Nephron progenitor cell (in vitro differentiated cells): ENCODE measurements at regions not wholly inside any gene's neighbourhood (a gene's known extent, or its start where the extent isn't known, plus 50 kb on each side); places are given as distances from the start of the nearest gene placed in this dataset.

Experiments used
- DNase-seq: peaks from one replicate; pipeline ENCODE4 v3.0.0; 2021
- H3K27ac Mint-ChIP-seq: 2 replicates; pipeline ENCODE4 v1.8.0; 2021; ENCODE audit warnings: mild to moderate bottlenecking, moderate library complexity, mixed read lengths
- H3K27me3 Mint-ChIP-seq: 2 replicates; pipeline ENCODE4 v1.8.0; 2021; ENCODE audit warnings: mild to moderate bottlenecking, low read depth, mixed read lengths; ENCODE audit not compliant: poor library complexity
- H3K36me3 Mint-ChIP-seq: 2 replicates; pipeline ENCODE4 v1.8.0; 2021; ENCODE audit warnings: low read depth, mixed read lengths
- H3K4me1 Mint-ChIP-seq: 2 replicates; pipeline ENCODE4 v1.8.0; 2021; ENCODE audit warnings: mixed read lengths
- H3K4me3 Mint-ChIP-seq: 2 replicates; pipeline ENCODE4 v1.8.0; 2021; ENCODE audit warnings: mild to moderate bottlenecking, moderate library complexity, mixed read lengths
- H3K9me3 Mint-ChIP-seq: 2 replicates; pipeline ENCODE4 v1.8.0; 2021; ENCODE audit warnings: mild to moderate bottlenecking, moderate library complexity, mixed read lengths
- TF ChIP-seq, protein P1 (sequence below): fragments of 200-600 bp; sonication (generic); IDR thresholded peaks from 2 replicates; pipeline ENCODE4 v1.5.0; 2021; ENCODE audit warnings: antibody characterized with exemption

GRCh38 chr7:131774419-131775220 lies 218.2 kb upstream of the PODXL start:
- TF ChIP-seq, protein P1, sequence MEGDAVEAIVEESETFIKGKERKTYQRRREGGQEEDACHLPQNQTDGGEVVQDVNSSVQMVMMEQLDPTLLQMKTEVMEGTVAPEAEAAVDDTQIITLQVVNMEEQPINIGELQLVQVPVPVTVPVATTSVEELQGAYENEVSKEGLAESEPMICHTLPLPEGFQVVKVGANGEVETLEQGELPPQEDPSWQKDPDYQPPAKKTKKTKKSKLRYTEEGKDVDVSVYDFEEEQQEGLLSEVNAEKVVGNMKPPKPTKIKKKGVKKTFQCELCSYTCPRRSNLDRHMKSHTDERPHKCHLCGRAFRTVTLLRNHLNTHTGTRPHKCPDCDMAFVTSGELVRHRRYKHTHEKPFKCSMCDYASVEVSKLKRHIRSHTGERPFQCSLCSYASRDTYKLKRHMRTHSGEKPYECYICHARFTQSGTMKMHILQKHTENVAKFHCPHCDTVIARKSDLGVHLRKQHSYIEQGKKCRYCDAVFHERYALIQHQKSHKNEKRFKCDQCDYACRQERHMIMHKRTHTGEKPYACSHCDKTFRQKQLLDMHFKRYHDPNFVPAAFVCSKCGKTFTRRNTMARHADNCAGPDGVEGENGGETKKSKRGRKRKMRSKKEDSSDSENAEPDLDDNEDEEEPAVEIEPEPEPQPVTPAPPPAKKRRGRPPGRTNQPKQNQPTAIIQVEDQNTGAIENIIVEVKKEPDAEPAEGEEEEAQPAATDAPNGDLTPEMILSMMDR = no peak
- Mint-ChIP-seq H3K4me3 (no peak overlapping the region), H3K36me3 (no peaks in the 10 kb centered on the region), H3K9me3 (no peaks in the 10 kb centered on the region), H3K27me3 (peaks cover 2% of the 10 kb centered on the region), H3K4me1 (peaks cover 16% of the 10 kb centered on the region), H3K27ac (peak overlapping the region; percentile 59)
- no peak for DNase-seq

DNA sequence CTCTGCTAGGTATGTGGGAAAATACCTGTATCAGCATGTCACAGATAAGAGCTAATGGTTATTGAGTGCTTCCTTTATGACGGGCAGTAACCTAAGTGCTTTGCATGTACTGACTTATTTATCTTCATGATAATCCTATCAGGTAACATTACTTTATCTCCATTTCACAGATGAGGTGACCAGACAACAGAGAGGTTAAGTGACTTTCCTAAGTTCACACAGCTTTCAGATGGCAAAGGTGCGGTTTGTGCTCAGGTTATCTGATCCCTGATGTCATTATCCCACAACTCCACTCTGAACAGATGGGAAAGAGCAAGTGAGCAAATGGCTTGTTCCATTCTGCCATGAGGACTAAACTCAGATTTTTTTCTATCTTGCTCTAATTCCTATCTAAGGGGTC lies 217.0 kb upstream of the PODXL start:
- H3K9me3 Mint-ChIP-seq = no peaks in the 10 kb centered on the region
- H3K4me3 Mint-ChIP-seq = no peak overlapping the region
- peaks cover 16% of the 10 kb centered on the region for H3K4me1 Mint-ChIP-seq
- TF ChIP-seq, protein P1 = no peak
- H3K36me3 Mint-ChIP-seq = no peaks in the 10 kb centered on the region
- no peak for DNase-seq
- no peak overlapping the region for H3K27ac Mint-ChIP-seq
- H3K27me3 Mint-ChIP-seq = peaks cover 2% of the 10 kb centered on the region

DNA sequence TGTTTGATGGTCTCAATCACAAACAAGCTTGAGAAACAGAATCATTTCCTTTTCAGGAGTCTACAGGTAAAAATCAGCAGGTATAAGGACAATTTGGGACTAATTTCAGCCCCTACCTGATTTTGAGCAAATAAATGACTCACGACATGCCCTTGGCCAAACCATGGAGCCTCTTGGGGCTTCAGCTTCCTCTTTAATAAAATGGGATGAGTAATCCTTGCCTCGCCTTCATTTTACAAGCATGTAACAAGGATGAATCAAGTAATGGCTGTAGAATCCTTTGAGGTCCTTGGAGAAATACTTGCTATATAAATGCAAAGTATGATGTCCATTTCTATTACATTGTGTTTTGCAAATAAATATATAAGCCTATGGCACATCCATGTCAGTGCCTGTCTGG lies 212.8 kb upstream of the PODXL start:
- Mint-ChIP-seq H3K4me3 (no peak overlapping the region), H3K4me1 (peaks cover 6% of the 10 kb centered on the region), H3K36me3 (no peaks in the 10 kb centered on the region), H3K27ac (no peak overlapping the region), H3K27me3 (peaks cover 10% of the 10 kb centered on the region), H3K9me3 (no peaks in the 10 kb centered on the region)
- DNase-seq = no peak
- TF ChIP-seq, protein P1 = no peak

DNA sequence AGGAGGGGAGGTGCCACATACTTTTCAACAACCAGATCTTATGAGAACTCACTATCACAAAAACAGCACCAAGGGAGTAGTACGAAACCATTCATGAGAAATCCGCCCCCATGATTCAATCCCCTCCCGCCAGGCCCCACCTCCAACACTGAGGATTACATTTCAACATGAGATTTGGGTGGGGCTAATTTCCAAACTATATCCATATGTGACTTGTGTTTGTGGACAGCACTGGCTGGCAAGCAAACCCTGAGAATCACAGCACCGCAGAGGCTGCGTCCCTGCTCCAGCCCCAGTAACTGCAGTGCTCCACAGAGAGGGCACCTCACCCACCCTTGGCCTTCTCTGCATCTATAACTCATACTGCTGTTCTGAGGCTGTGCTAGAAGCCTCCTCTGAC lies 211.2 kb upstream of the PODXL start:
- Mint-ChIP-seq H3K27ac (no peak overlapping the region), H3K27me3 (peaks cover 16% of the 10 kb centered on the region), H3K4me3 (no peak overlapping the region), H3K4me1 (peaks cover 4% of the 10 kb centered on the region), H3K36me3 (no peaks in the 10 kb centered on the region), H3K9me3 (no peaks in the 10 kb centered on the region)
- TF ChIP-seq, protein P1 = no peak
- DNase-seq = no peak

DNA sequence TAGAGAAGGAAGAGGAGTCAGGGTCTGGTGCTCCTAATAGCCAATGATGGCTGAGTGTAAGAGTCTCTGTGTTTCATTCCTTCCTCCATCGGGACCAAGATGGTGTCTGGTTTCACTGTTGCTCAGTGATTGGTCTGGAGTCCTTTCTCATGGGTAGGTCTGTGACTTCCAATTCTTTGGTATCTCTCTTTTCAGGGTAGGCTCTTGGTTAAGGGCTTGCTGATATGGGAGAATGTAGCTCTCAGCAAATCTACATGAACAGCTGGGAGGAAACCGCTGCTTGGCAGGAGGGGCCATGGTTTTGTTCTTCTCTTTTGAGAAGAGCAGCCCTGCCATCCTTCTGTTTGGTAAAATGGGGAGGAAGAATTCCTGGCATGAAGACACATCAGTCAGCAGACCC lies 209.1 kb upstream of the PODXL start:
- no peak for DNase-seq
- H3K4me3 Mint-ChIP-seq = no peak overlapping the region
- TF ChIP-seq, protein P1 = no peak
- H3K4me1 Mint-ChIP-seq = peaks cover 4% of the 10 kb centered on the region
- no peak overlapping the region for H3K27ac Mint-ChIP-seq
- H3K36me3 Mint-ChIP-seq = no peaks in the 10 kb centered on the region
- no peaks in the 10 kb centered on the region for H3K9me3 Mint-ChIP-seq
- H3K27me3 Mint-ChIP-seq = peaks cover 28% of the 10 kb centered on the region
